H9 (cell line): ENCODE measurements at regions not wholly inside any gene's neighbourhood (a gene's known extent, or its start where the extent isn't known, plus 50 kb on each side); places are given as distances from the start of the nearest gene placed in this dataset.
A peak's percentile ranks its signal among the peaks of the same experiment; 100 is the strongest.

ENCODE experiments used
- DNase-seq: peaks from one replicate; pipeline ENCODE4 v3.0.0-alpha.2; 2017
- H2AFZ ChIP-seq: one replicate; pipeline ENCODE4 v1.6.1; 2013; ENCODE audit warnings: mild to moderate bottlenecking, low read length, control low read depth, moderate library complexity
- H2AK5ac ChIP-seq: 2 replicates; pipeline ENCODE4 v1.6.1; 2013; ENCODE audit warnings: low read length, control low read depth, mixed read lengths; ENCODE audit not compliant: insufficient read length
- H2BK120ac ChIP-seq: one replicate; pipeline ENCODE4 v1.6.1; 2013; ENCODE audit warnings: low read depth, mild to moderate bottlenecking, low read length, control low read depth, inconsistent platforms; ENCODE audit not compliant: poor library complexity, severe bottlenecking
- H2BK12ac ChIP-seq: 2 replicates; pipeline ENCODE4 v1.6.1; 2013; ENCODE audit warnings: low read length, control low read depth, mixed read lengths, low read depth; ENCODE audit not compliant: insufficient read length
- H2BK15ac ChIP-seq: 2 replicates; pipeline ENCODE4 v1.6.1; 2013; ENCODE audit warnings: low read depth, low read length, control low read depth
- H2BK20ac ChIP-seq: one replicate; pipeline ENCODE4 v1.6.1; 2013; ENCODE audit warnings: low read depth, mild to moderate bottlenecking, low read length, control low read depth, inconsistent platforms; ENCODE audit not compliant: poor library complexity, severe bottlenecking
- H2BK5ac ChIP-seq: 2 replicates; pipeline ENCODE4 v1.6.1; 2013; ENCODE audit warnings: low read length, control low read depth, mixed read lengths; ENCODE audit not compliant: insufficient read length
- H3K14ac ChIP-seq: 2 replicates; pipeline ENCODE4 v1.6.1; 2013; ENCODE audit warnings: low read length, control low read depth; ENCODE audit not compliant: insufficient read depth
- H3K18ac ChIP-seq: 2 replicates; pipeline ENCODE4 v1.6.1; 2013; ENCODE audit warnings: low read depth, mild to moderate bottlenecking, mixed read lengths, low read length, control low read depth; ENCODE audit not compliant: insufficient read length
- H3K23ac ChIP-seq: 2 replicates; pipeline ENCODE4 v1.6.1; 2013; ENCODE audit warnings: low read length, control low read depth, mixed read lengths, low read depth; ENCODE audit not compliant: insufficient read length
- H3K23me2 ChIP-seq: 2 replicates; pipeline ENCODE4 v1.6.1; 2013; ENCODE audit warnings: low read depth, mild to moderate bottlenecking, mixed read lengths, low read length, control low read depth; ENCODE audit not compliant: insufficient read length, poor library complexity, severe bottlenecking
- H3K27ac ChIP-seq: 2 replicates; pipeline ENCODE4 v1.5.1; 2013; ENCODE audit warnings: low read length, control low read depth, mixed read lengths, low read depth; ENCODE audit not compliant: insufficient read length
- H3K27me3 ChIP-seq: 2 replicates; pipeline ENCODE4 v1.6.1; 2013; ENCODE audit warnings: low read length, control low read depth, inconsistent platforms; ENCODE audit not compliant: insufficient read depth
- H3K4ac ChIP-seq: 2 replicates; pipeline ENCODE4 v1.6.1; 2013; ENCODE audit warnings: low read depth, mild to moderate bottlenecking, control low read depth, inconsistent platforms, low read length, moderate library complexity
- H3K4me1 ChIP-seq: 2 replicates; pipeline ENCODE4 v1.6.1; 2013; ENCODE audit warnings: low read length, control low read depth, inconsistent platforms; ENCODE audit not compliant: insufficient read depth
- H3K4me2 ChIP-seq: 2 replicates; pipeline ENCODE4 v1.6.1; 2013; ENCODE audit warnings: low read length, control low read depth, mixed read lengths; ENCODE audit not compliant: insufficient read length, insufficient read depth
- H3K56ac ChIP-seq: 2 replicates; pipeline ENCODE4 v1.6.1; 2013; ENCODE audit warnings: low read depth, mild to moderate bottlenecking, mixed read lengths, low read length, control low read depth; ENCODE audit not compliant: insufficient read length
- H3K79me1 ChIP-seq: 2 replicates; pipeline ENCODE4 v1.6.1; 2013; ENCODE audit warnings: low read depth, mild to moderate bottlenecking, moderate library complexity, low read length, control low read depth, inconsistent platforms; ENCODE audit not compliant: insufficient read depth, poor library complexity, severe bottlenecking
- H3K79me2 ChIP-seq: 2 replicates; pipeline ENCODE4 v1.6.1; 2013; ENCODE audit warnings: low read length, control low read depth, inconsistent platforms; ENCODE audit not compliant: insufficient read depth
- H3K9ac ChIP-seq: 2 replicates; pipeline ENCODE4 v1.6.1; 2013; ENCODE audit warnings: low read length, control low read depth, mixed read lengths; ENCODE audit not compliant: insufficient read length; ENCODE audit errors: extremely low read depth
- H3K9me3 ChIP-seq: one replicate; pipeline ENCODE4 v1.6.1; 2013; ENCODE audit warnings: low read depth, low read length, inconsistent platforms; ENCODE audit not compliant: control insufficient read depth
- H3T11ph ChIP-seq: one replicate; pipeline ENCODE4 v1.6.1; 2013; ENCODE audit warnings: mild to moderate bottlenecking, low read length, control low read depth, inconsistent platforms
- H4K20me1 ChIP-seq: one replicate; pipeline ENCODE4 v1.6.1; 2013; ENCODE audit not compliant: control insufficient read depth, insufficient read length, insufficient read depth
- H4K5ac ChIP-seq: 2 replicates; pipeline ENCODE4 v1.6.1; 2013; ENCODE audit warnings: low read depth, mild to moderate bottlenecking, mixed read lengths, low read length, control low read depth; ENCODE audit not compliant: insufficient read length
- H4K8ac ChIP-seq: replicated peaks from 2 replicates; pipeline ENCODE4 v1.6.1; 2013; ENCODE audit warnings: low read length, control low read depth, mixed read lengths, low read depth; ENCODE audit not compliant: insufficient read length
- H4K91ac ChIP-seq: 2 replicates; pipeline ENCODE4 v1.6.1; 2013; ENCODE audit warnings: low read depth, mild to moderate bottlenecking, moderate library complexity, mixed read lengths, low read length, control low read depth; ENCODE audit not compliant: insufficient read length
- H3K27ac Mint-ChIP-seq, 3 experiments: 2 replicates in 2 of 3; 3 replicates in 1 of 3; pipeline ENCODE4 v1.8.0; 2020 to 2021; ENCODE audit warnings: mixed read lengths in 3 of 3, mild to moderate bottlenecking in 1 of 3, moderate library complexity in 1 of 3
- H3K27me3 Mint-ChIP-seq: 2 replicates; pipeline ENCODE4 v1.8.0; 2021; ENCODE audit warnings: low read depth, mild to moderate bottlenecking, moderate library complexity, mixed read lengths
- H3K36me3 Mint-ChIP-seq, 3 experiments: 2 replicates in 2 of 3; 3 replicates in 1 of 3; pipeline ENCODE4 v1.8.0; 2020 to 2021; ENCODE audit warnings: low read depth in 3 of 3, mixed read lengths in 3 of 3; ENCODE audit not compliant: insufficient read depth in 1 of 3
- H3K4me1 Mint-ChIP-seq, 2 experiments: 2 replicates each; pipeline ENCODE4 v1.8.0; 2020; ENCODE audit warnings: mixed read lengths in 2 of 2
- H3K4me3 Mint-ChIP-seq, 2 experiments: 2 replicates in 1 of 2; 3 replicates in 1 of 2; pipeline ENCODE4 v1.8.0; 2020 to 2021; ENCODE audit warnings: mild to moderate bottlenecking in 2 of 2, mixed read lengths in 2 of 2, moderate library complexity in 1 of 2
- H3K9me3 Mint-ChIP-seq, 2 experiments: 2 replicates in 1 of 2; 3 replicates in 1 of 2; pipeline ENCODE4 v1.8.0; 2020; ENCODE audit warnings: mild to moderate bottlenecking in 2 of 2, mixed read lengths in 2 of 2, moderate library complexity in 1 of 2
- CTCF ChIP-seq: fragments of 200-600 bp; sonication (generic); conservative IDR thresholded peaks from 3 replicates; pipeline ENCODE4 v1.8.0; 2021; ENCODE audit warnings: antibody characterized with exemption, mild to moderate bottlenecking
- WGBS: extraction: QIAGEN DNeasy Blood & Tissue Kit; methylation state at CpG from one replicate; pipeline ENCODE4 v1.1.7; 2013; ENCODE audit warnings: missing lambda C conversion rate, low lambda C conversion rate, mixed read lengths; ENCODE audit not compliant: insufficient read length; ENCODE audit errors: extremely low coverage; 5-methylcytosine and 5-hydroxymethylcytosine counted together

GRCh38 chr1:4298361-4299083 lies 355.9 kb upstream of the AJAP1 start:
- Histone ChIP-seq H2BK120ac (no peak overlapping the region), H2BK5ac (no peak overlapping the region), H3K4ac (no peak overlapping the region), H4K20me1 (no peaks in the 10 kb centered on the region), H3K79me1 (no peaks in the 10 kb centered on the region), H2AK5ac (no peak overlapping the region), H3K79me2 (no peaks in the 10 kb centered on the region), H3K14ac (no peak overlapping the region), H3K9ac (no peak overlapping the region), H3K4me2 (no peak overlapping the region), H2AFZ (no peak overlapping the region), H4K8ac (no peak overlapping the region), H3K4me1 (no peaks in the 10 kb centered on the region), H3K23me2 (no peaks in the 10 kb centered on the region), H3K18ac (no peak overlapping the region), H3K9me3 (peaks cover 6% of the 10 kb centered on the region), H3K27me3 (no peaks in the 10 kb centered on the region), H2BK12ac (no peak overlapping the region), H2BK20ac (no peak overlapping the region), H4K91ac (no peak overlapping the region), H3T11ph (no peak overlapping the region), H3K27ac (no peak overlapping the region), H2BK15ac (no peak overlapping the region), H3K56ac (no peak overlapping the region), H4K5ac (no peak overlapping the region), H3K23ac (no peak overlapping the region)
- Mint-ChIP-seq H3K9me3 (peaks cover 19 to 24% of the 10 kb centered on the region in 2 experiments), H3K27ac (peak overlapping the region in 1 of 3 experiments; percentile 49; a peak in 1 of 7 replicates), H3K4me1 (no peaks in the 10 kb centered on the region), H3K36me3 (peaks cover 2 to 16% (median 2%) of the 10 kb centered on the region in 3 experiments), H3K4me3 (no peak overlapping the region), H3K27me3 (peaks cover 15% of the 10 kb centered on the region)
- no peak for TF ChIP-seq CTCF
- whole genome bisulfite sequencing: no CpG with 5 or more reads among the region's 12 CpGs
- no peak for DNase-seq
